ENCODE measurements at regions not wholly inside any gene's neighbourhood (a gene's known extent, or its start where the extent isn't known, plus 50 kb on each side); places are given as distances from the start of the nearest gene placed in this dataset.

DNA sequence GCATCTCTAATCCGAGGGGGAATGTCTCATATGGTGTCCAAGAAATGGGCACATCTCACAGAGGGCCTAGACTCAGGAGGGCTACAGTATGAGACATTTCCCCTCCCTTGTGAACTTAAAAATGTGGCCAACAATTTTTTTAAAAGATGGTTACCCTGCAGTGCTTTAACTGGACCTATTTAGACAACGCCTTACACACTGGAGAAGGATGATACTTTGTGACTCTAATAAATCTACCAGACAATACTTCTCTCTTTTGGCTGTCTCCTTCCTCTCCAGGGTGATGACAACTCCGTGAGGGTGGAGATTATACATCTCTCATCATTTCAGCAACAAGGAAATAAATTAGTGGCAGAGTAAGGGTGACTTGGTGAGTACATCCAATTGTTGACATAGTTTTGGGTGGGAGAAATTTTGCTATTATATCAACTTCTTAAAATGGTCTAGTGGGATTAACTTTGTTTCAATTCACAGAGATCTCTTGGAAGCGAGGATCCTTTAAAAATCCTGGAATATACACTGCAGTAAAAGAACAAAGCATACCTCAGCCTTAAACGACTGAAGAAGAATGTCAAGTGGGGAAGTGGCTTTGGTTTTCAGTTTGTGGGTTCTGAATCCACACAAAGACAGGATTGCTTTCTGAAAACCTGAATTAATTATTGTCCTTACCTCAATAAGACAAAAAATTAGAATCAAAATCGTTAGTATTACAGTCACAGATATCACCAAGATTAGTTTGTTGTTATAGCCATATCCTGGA lies 89.8 kb downstream of the KPNA2 start:
- Histone ChIP-seq H3K27me3 (replicated peaks in 2 of 5; ENCODE audit: control insufficient read depth in 4 of 5, insufficient read depth in 5 of 5, low read length in 4 of 5) (no peaks in the 10 kb centered on the region), H3K4me3 (ENCODE audit: control insufficient read depth in 1 of 7, extremely low read depth in 1 of 7, insufficient read depth in 4 of 7, low read depth in 2 of 7, low read length in 6 of 7) (no peak overlapping the region), H3K27ac (ENCODE audit: insufficient read depth in 1 of 2, low read depth in 1 of 2, low read length in 2 of 2, poor library complexity in 1 of 2, severe bottlenecking in 2 of 2) (no peak overlapping the region), H3K36me3 (ENCODE audit: control insufficient read depth in 4 of 4, insufficient read depth in 4 of 4, low read length in 3 of 4) (peaks cover 5 to 29% (median 21%) of the 10 kb centered on the region in 4 experiments), H3K9me3 (ENCODE audit: control extremely low read depth in 1 of 5, control insufficient read depth in 4 of 5, insufficient read depth in 2 of 5, low read depth in 1 of 5, low read length in 4 of 5) (peaks cover 0 to 7% (median 6%) of the 10 kb centered on the region in 5 experiments), H3K4me1 (ENCODE audit: control extremely low read depth in 1 of 4, control insufficient read depth in 4 of 4, insufficient read depth in 4 of 4, low read length in 3 of 4) (peaks cover 0 to 10% (median 3%) of the 10 kb centered on the region in 4 experiments)
- 83% methylated on average over 1 of the region's 6 CpGs for WGBS (ENCODE audit: insufficient coverage)
- POLR2A ChIA-PET, result no interaction called here
- peak in 2 of 3 donors; percentile 46 to 48 for DNase-seq
- CTCF ChIA-PET, result interaction anchor here (0.6 kb wide), 1 partner anchor 17 kb away, joined by 3 read pairs; no protein-coding TSS in a partner anchor

DNA sequence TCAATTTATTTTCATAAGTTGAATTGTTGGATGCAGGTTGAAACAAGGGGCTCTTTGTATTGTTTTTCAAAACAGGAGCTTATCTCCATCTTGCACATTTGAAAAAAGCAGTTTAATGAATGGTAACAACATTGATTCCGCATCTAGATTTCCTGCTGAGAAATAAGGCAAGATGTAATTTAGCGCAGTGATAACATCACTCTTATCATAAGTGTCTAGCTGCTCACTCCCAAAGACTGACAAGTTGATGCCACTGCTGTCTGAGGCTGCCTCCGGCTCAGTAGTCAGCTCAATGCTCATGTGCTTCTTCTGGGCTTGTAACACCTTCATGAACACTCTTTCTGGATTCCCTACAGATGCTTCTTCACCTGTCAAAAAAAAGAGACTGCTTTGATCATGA lies 92.4 kb downstream of the KPNA2 start:
- ChIA-PET CTCF (no interaction called here), POLR2A (no interaction called here)
- peaks cover 0 to 10% (median 3%) of the 10 kb centered on the region in 4 experiments for H3K4me1 ChIP-seq (ENCODE audit: control extremely low read depth in 1 of 4, control insufficient read depth in 4 of 4, insufficient read depth in 4 of 4, low read length in 3 of 4)
- WGBS (ENCODE audit: insufficient coverage), result 89% methylated on average over 3 of the region's 3 CpGs
- H3K4me3 ChIP-seq (ENCODE audit: control insufficient read depth in 1 of 7, extremely low read depth in 1 of 7, insufficient read depth in 4 of 7, low read depth in 2 of 7, low read length in 6 of 7), result no peak overlapping the region
- H3K27me3 ChIP-seq (replicated peaks in 2 of 5; ENCODE audit: control insufficient read depth in 4 of 5, insufficient read depth in 5 of 5, low read length in 4 of 5), result no peaks in the 10 kb centered on the region
- H3K36me3 ChIP-seq (ENCODE audit: control insufficient read depth in 4 of 4, insufficient read depth in 4 of 4, low read length in 3 of 4), result peaks cover 3 to 14% (median 11%) of the 10 kb centered on the region in 4 experiments
- H3K27ac ChIP-seq (ENCODE audit: insufficient read depth in 1 of 2, low read depth in 1 of 2, low read length in 2 of 2, poor library complexity in 1 of 2, severe bottlenecking in 2 of 2), result no peak overlapping the region
- peaks cover 0 to under 1% (median 0%) of the 10 kb centered on the region in 5 experiments for H3K9me3 ChIP-seq (ENCODE audit: control extremely low read depth in 1 of 5, control insufficient read depth in 4 of 5, insufficient read depth in 2 of 5, low read depth in 1 of 5, low read length in 4 of 5)
- peak in 2 of 3 donors; percentile 15 to 44 for DNase-seq

DNA sequence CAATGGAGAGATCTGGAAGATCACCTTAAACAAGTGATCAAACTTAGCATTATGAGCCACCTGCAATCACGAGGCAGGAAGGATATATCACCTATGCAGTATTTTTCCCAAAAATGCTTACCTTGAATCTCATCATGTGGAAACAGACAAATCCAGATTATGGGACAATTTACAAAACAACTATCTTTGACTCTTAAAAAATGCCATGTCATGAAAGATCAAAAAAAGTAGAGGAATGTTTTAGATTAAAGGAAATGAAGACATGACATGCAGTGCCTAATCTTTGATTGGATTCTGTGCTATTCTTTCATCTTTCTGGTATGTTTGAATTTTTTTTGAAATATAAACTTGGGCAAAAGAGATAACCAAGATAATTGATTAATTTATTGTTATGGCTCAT lies 95.9 kb downstream of the KPNA2 start:
- H3K36me3 ChIP-seq (ENCODE audit: control insufficient read depth in 4 of 4, insufficient read depth in 4 of 4, low read length in 3 of 4), result peaks cover 2 to 16% (median 14%) of the 10 kb centered on the region in 4 experiments
- H3K4me3 ChIP-seq (ENCODE audit: control insufficient read depth in 1 of 7, extremely low read depth in 1 of 7, insufficient read depth in 4 of 7, low read depth in 2 of 7, low read length in 6 of 7), result no peak overlapping the region
- no peaks in the 10 kb centered on the region for H3K9me3 ChIP-seq (ENCODE audit: control extremely low read depth in 1 of 5, control insufficient read depth in 4 of 5, insufficient read depth in 2 of 5, low read depth in 1 of 5, low read length in 4 of 5)
- 100% methylated on average over 1 of the region's 1 CpG for WGBS (ENCODE audit: insufficient coverage)
- ChIA-PET POLR2A (no interaction called here), CTCF (interaction anchor here (0.8 to 1.7 kb wide), 2 partner anchors 42 to 336 kb away, joined by 3 read pairs; no protein-coding TSS in a partner anchor)
- H3K27ac ChIP-seq (ENCODE audit: insufficient read depth in 1 of 2, low read depth in 1 of 2, low read length in 2 of 2, poor library complexity in 1 of 2, severe bottlenecking in 2 of 2), result no peak overlapping the region
- no peak for DNase-seq
- no peaks in the 10 kb centered on the region for H3K27me3 ChIP-seq (replicated peaks in 2 of 5; ENCODE audit: control insufficient read depth in 4 of 5, insufficient read depth in 5 of 5, low read length in 4 of 5)
- peaks cover 0 to 11% (median 0%) of the 10 kb centered on the region in 4 experiments for H3K4me1 ChIP-seq (ENCODE audit: control extremely low read depth in 1 of 4, control insufficient read depth in 4 of 4, insufficient read depth in 4 of 4, low read length in 3 of 4)

DNA sequence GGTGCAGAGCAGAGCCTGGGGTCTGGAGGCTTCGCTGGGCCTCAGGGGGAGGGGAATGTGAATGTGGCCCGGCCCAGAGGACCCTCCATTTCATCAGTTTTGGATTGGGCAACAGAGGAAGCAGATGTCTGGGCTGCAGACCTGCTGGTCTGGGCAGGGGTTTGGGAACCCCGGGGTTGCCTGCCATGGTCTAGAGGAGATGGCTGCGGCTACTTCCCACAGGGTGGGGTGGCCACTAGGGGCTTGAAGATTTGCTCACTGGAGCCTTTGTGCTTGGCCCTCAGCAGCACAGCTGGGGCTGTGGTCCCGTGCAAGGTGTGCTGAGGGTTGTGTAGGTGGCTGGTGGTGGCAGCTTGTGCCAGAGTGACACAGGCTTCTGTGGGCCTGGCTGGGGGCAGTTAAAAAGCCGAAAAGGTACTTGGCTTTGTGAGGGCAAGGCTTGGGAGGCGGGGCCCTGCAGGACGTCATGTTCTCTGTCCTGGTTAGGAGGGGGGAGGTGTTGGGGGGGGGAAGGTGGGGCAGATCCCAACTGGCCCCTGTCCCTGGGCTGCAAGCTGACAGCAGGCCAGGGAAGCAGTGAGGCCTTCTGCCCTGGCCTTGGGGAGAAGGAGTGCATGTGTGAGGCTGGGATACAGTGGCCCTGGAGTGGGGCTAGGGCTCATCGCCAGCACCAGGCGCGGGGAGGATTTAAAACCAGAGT lies 98.0 kb downstream of the KPNA2 start:
- H3K4me1 ChIP-seq (ENCODE audit: control extremely low read depth in 1 of 4, control insufficient read depth in 4 of 4, insufficient read depth in 4 of 4, low read length in 3 of 4), result peaks cover 0 to 11% (median 0%) of the 10 kb centered on the region in 4 experiments
- no peak overlapping the region for H3K4me3 ChIP-seq (ENCODE audit: control insufficient read depth in 1 of 7, extremely low read depth in 1 of 7, insufficient read depth in 4 of 7, low read depth in 2 of 7, low read length in 6 of 7)
- ChIA-PET POLR2A (no interaction called here), CTCF (no interaction called here)
- no peaks in the 10 kb centered on the region for H3K27me3 ChIP-seq (replicated peaks in 2 of 5; ENCODE audit: control insufficient read depth in 4 of 5, insufficient read depth in 5 of 5, low read length in 4 of 5)
- peaks cover 2 to 12% (median 7%) of the 10 kb centered on the region in 4 experiments for H3K36me3 ChIP-seq (ENCODE audit: control insufficient read depth in 4 of 4, insufficient read depth in 4 of 4, low read length in 3 of 4)
- H3K27ac ChIP-seq (ENCODE audit: insufficient read depth in 1 of 2, low read depth in 1 of 2, low read length in 2 of 2, poor library complexity in 1 of 2, severe bottlenecking in 2 of 2), result no peak overlapping the region
- peak; percentile 20 to 75 (median 73) for DNase-seq
- no peaks in the 10 kb centered on the region for H3K9me3 ChIP-seq (ENCODE audit: control extremely low read depth in 1 of 5, control insufficient read depth in 4 of 5, insufficient read depth in 2 of 5, low read depth in 1 of 5, low read length in 4 of 5)
- WGBS (ENCODE audit: insufficient coverage), result 78% methylated on average over 7 of the region's 11 CpGs

DNA sequence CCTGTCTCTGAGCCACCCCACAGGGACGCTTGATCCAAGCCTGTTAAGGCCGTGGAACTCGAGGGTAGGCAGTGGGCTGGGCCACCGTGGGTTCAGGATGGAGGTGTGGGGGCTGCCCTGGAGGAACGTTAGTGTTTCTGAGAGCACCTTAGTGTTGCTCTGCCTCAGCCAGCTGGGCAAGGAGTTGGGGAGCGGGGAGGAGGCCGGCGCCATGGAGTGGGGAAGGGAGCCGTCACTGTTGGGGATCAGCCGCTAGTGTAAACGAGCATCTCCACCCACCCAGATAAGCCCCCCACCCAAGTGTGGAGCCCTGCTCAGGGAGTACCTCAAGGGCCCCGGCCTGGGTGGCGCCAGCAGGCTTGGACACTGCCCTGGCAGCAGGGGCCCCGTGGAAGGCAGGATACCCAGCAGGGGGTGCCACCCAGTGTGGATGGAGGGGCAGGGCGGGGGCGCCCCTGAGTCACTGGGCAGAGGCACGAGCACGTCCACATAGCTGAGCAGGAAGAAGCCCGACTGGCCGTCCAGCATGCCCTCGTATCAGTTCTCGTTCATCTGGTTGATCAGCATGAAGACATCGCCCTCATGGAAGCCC lies 98.6 kb downstream of the KPNA2 start:
- 97% methylated on average over 22 of the region's 23 CpGs for WGBS (ENCODE audit: insufficient coverage)

DNA sequence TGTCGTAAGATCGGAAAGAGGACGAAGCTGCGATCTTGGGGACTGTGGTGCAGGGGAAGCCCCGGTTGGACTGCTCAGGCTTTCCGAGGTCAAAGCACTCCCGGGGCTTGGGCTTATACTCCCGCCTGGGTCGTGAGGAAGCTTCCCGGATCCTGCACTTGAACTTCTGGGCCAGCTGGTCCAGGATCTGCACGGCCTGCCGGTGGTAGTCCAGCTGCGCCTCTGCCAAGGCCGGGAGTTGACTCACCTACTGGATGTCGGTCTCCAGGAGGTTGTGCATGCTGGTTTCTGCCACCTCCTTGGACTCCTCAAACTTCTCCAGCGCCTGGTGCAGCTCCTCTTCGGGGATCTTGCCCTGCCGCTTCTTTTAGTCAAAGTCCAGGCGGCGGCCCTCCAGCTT lies 99.2 kb downstream of the KPNA2 start:
- no peak overlapping the region for H3K27ac ChIP-seq (ENCODE audit: insufficient read depth in 1 of 2, low read depth in 1 of 2, low read length in 2 of 2, poor library complexity in 1 of 2, severe bottlenecking in 2 of 2)
- peaks cover 2 to 12% (median 6%) of the 10 kb centered on the region in 4 experiments for H3K36me3 ChIP-seq (ENCODE audit: control insufficient read depth in 4 of 4, insufficient read depth in 4 of 4, low read length in 3 of 4)
- H3K4me3 ChIP-seq (ENCODE audit: control insufficient read depth in 1 of 7, extremely low read depth in 1 of 7, insufficient read depth in 4 of 7, low read depth in 2 of 7, low read length in 6 of 7), result no peak overlapping the region
- CTCF ChIA-PET, result interaction anchor here (1.3 kb wide), 1 partner anchor 323 kb away, joined by 3 read pairs; the partner anchor contains the start of gene WIPI1
- no peaks in the 10 kb centered on the region for H3K27me3 ChIP-seq (replicated peaks in 2 of 5; ENCODE audit: control insufficient read depth in 4 of 5, insufficient read depth in 5 of 5, low read length in 4 of 5)
- over 99% methylated on average over 16 of the region's 20 CpGs for WGBS (ENCODE audit: insufficient coverage)
- POLR2A ChIA-PET, result no interaction called here
- peaks cover 0 to 11% (median 0%) of the 10 kb centered on the region in 4 experiments for H3K4me1 ChIP-seq (ENCODE audit: control extremely low read depth in 1 of 4, control insufficient read depth in 4 of 4, insufficient read depth in 4 of 4, low read length in 3 of 4)
- H3K9me3 ChIP-seq (ENCODE audit: control extremely low read depth in 1 of 5, control insufficient read depth in 4 of 5, insufficient read depth in 2 of 5, low read depth in 1 of 5, low read length in 4 of 5), result no peaks in the 10 kb centered on the region
- DNase-seq, result no peak

More for the DNA sequence above, 98.6 kb downstream of the KPNA2 start:
- Histone ChIP-seq H3K27ac (ENCODE audit: insufficient read depth in 1 of 2, low read depth in 1 of 2, low read length in 2 of 2, poor library complexity in 1 of 2, severe bottlenecking in 2 of 2) (no peak overlapping the region), H3K9me3 (ENCODE audit: control extremely low read depth in 1 of 5, control insufficient read depth in 4 of 5, insufficient read depth in 2 of 5, low read depth in 1 of 5, low read length in 4 of 5) (no peaks in the 10 kb centered on the region), H3K36me3 (ENCODE audit: control insufficient read depth in 4 of 4, insufficient read depth in 4 of 4, low read length in 3 of 4) (peaks cover 2 to 12% (median 6%) of the 10 kb centered on the region in 4 experiments), H3K4me3 (ENCODE audit: control insufficient read depth in 1 of 7, extremely low read depth in 1 of 7, insufficient read depth in 4 of 7, low read depth in 2 of 7, low read length in 6 of 7) (no peak overlapping the region), H3K27me3 (replicated peaks in 2 of 5; ENCODE audit: control insufficient read depth in 4 of 5, insufficient read depth in 5 of 5, low read length in 4 of 5) (no peaks in the 10 kb centered on the region), H3K4me1 (ENCODE audit: control extremely low read depth in 1 of 4, control insufficient read depth in 4 of 4, insufficient read depth in 4 of 4, low read length in 3 of 4) (peaks cover 0 to 11% (median 0%) of the 10 kb centered on the region in 4 experiments)
- CTCF ChIA-PET, result interaction anchor here (1.3 kb wide), 1 partner anchor 323 kb away, joined by 3 read pairs; the partner anchor contains the start of gene WIPI1
- POLR2A ChIA-PET, result no interaction called here
- DNase-seq, result no peak
